ENCODE measurements at regions not wholly inside any gene's neighbourhood (a gene's known extent, or its start where the extent isn't known, plus 50 kb on each side); places are given as distances from the start of the nearest gene placed in this dataset.

DNA sequence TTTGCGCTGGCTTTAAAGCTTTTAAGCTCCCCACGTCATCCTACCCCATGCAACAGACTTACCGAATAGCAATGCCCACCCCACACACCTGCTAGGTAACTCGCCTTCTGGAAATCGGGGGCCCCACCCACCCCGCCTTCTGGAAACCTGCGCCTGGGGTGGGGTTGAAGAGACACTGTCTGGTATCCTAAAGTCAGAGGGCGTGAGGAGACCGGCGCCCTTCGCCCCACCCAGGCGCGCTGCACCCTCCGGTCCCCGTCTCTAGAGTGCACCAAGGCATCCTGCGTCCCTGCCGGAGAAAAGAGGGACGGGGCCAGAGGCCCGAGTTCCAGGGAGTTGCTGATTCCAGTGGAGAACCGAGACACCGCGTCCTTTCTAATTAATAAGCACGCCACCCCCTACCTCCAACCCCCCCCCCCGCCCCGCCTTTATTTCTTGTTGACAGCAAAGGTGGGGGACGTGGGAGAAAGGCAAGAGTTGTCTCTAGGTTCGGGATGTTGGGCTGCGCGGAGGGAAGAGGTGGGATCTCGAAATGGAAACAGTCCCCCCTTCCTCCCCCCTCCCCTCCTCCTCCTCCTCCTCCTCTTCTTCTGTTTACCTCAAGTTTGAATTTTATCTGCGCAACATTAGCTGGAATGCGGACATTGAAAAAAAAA, 220.9 kb upstream of the MKLN1 start:
- no peaks in the 10 kb centered on the region for H3K27me3 ChIP-seq (replicated peaks in 1 of 2; ENCODE audit: control insufficient read depth in 2 of 2, extremely low read depth in 1 of 2, insufficient read depth in 2 of 2, low read length in 1 of 2)
- no peaks in the 10 kb centered on the region for H3K9me3 ChIP-seq
- no peaks in the 10 kb centered on the region for H3K36me3 ChIP-seq (ENCODE audit: control insufficient read depth in 2 of 2, extremely low read depth in 1 of 2, insufficient read depth in 1 of 2, low read length in 1 of 2)
- peaks cover 36% of the 10 kb centered on the region for H3K36me3 Mint-ChIP-seq
- ChIA-PET POLR2A (interaction anchor here (0.5 to 2.8 kb wide), 28 partner anchors 10 to 308 kb away, joined by 3 to 28 read pairs (median 5); no protein-coding TSS in a partner anchor), CTCF (interaction anchor here (0.6 to 1.8 kb wide), 6 partner anchors 20 to 221 kb away, joined by 3 to 11 read pairs (median 5); partner anchors contain the start of gene MKLN1 (in 1 of the 2))
- peaks cover 17 to 50% of the 10 kb centered on the region in 2 experiments for H3K4me1 ChIP-seq (ENCODE audit: control insufficient read depth in 1 of 2, extremely low read depth in 1 of 2, insufficient read depth in 2 of 2, low read length in 2 of 2)
- H3K4me3 Mint-ChIP-seq, result peak overlapping the region; percentile 95 to 99 (median 98)
- H3K27ac ChIP-seq (ENCODE audit: low read length), result peak overlapping the region; percentile 91
- DNase-seq (peak in 34 of 35 experiments; percentile 33 to 81 (median 71)), ATAC-seq (replicated peaks in 1 of 4) (peak in 3 of 4 experiments; percentile 3 to 29 (median 6))
- peak overlapping the region; percentile 98 to 99 for H3K4me3 ChIP-seq (ENCODE audit: control insufficient read depth in 1 of 2, extremely low read depth in 1 of 2, low read length in 1 of 2)
- H3K9me3 Mint-ChIP-seq, result no peaks in the 10 kb centered on the region
- H3K27me3 Mint-ChIP-seq, result no peaks in the 10 kb centered on the region
- H3K4me1 Mint-ChIP-seq, result peaks cover 68 to 71% (median 68%) of the 10 kb centered on the region in 3 donors
- H3K27ac Mint-ChIP-seq, result peak overlapping the region; percentile 96 to 99
- WGBS (ENCODE audit: insufficient coverage), result 0% methylated on average over 17 of the region's 32 CpGs

DNA sequence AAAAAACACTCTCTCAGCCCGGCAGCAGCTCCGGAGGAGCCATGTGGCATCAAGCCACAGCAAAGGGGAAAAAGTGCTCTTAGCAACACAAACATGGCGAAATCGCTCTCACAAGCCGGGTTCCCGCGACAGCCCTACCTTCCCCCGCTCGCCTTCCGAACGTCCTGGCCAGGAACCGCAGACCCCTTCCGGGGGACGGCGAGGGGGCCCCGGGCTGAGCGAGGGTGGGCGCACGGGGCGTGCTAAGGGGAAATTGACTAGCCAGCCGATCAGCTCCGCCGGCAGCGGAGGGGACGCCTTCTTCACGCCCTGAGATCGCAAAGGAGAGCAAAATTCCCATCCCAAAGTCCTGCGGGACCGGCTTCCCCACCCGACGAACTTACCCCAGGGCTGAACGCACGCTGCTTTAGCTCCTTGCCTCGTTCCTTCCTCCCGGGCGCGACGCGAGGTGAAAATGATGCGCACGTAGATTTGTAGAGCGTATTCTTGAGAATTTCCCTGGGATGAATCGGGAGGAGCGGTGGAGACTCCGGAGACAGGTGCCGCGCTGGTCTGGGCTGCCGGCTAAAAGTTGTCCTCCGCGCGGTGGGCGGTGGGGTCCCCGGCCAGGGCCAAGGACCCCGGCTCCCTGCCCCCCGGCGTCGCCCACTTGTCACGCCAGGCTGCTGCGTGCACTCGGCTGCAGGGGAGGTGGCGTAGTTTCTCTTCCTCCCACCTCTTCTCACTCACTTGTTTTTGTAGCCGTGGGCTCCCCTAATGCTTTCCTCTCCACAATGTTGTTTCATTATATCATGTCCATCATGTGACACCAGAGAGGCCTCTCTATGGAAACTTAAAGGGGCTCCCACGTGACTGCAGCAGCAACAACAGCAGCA, 220.1 kb upstream of the MKLN1 start:
- H3K36me3 ChIP-seq (ENCODE audit: control insufficient read depth in 2 of 2, extremely low read depth in 1 of 2, insufficient read depth in 1 of 2, low read length in 1 of 2), result no peaks in the 10 kb centered on the region
- H3K4me3 Mint-ChIP-seq, result peak overlapping the region; percentile 95 to 99 (median 98)
- peak overlapping the region; percentile 98 to 99 for H3K4me3 ChIP-seq (ENCODE audit: control insufficient read depth in 1 of 2, extremely low read depth in 1 of 2, low read length in 1 of 2)
- ATAC-seq (replicated peaks in 1 of 4) (peak; percentile 40 to 59 (median 56)), DNase-seq (peak; percentile 39 to 90 (median 72))
- no peaks in the 10 kb centered on the region for H3K27me3 Mint-ChIP-seq
- H3K9me3 Mint-ChIP-seq, result no peaks in the 10 kb centered on the region
- CTCF ChIA-PET, result interaction anchor here in 1 of 2 donors (1.8 kb wide), 1 partner anchor 128 kb away, joined by 5 read pairs; no protein-coding TSS in a partner anchor
- H3K27me3 ChIP-seq (replicated peaks in 1 of 2; ENCODE audit: control insufficient read depth in 2 of 2, extremely low read depth in 1 of 2, insufficient read depth in 2 of 2, low read length in 1 of 2), result no peaks in the 10 kb centered on the region
- H3K4me1 ChIP-seq (ENCODE audit: control insufficient read depth in 1 of 2, extremely low read depth in 1 of 2, insufficient read depth in 2 of 2, low read length in 2 of 2), result peaks cover 17 to 49% of the 10 kb centered on the region in 2 experiments
- no peaks in the 10 kb centered on the region for H3K9me3 ChIP-seq
- H3K27ac Mint-ChIP-seq, result peak overlapping the region; percentile 96 to 99
- under 1% methylated on average over 49 of the region's 63 CpGs for WGBS (ENCODE audit: insufficient coverage)
- H3K36me3 Mint-ChIP-seq, result peaks cover 29% of the 10 kb centered on the region
- H3K4me1 Mint-ChIP-seq, result peaks cover 63 to 68% (median 68%) of the 10 kb centered on the region in 3 donors
- POLR2A ChIA-PET, result interaction anchor here in 1 of 2 donors (0.7 to 2.8 kb wide), 8 partner anchors 11 to 169 kb away, joined by 3 to 28 read pairs (median 10); no protein-coding TSS in a partner anchor
- H3K27ac ChIP-seq (ENCODE audit: low read length), result peak overlapping the region; percentile 91

DNA sequence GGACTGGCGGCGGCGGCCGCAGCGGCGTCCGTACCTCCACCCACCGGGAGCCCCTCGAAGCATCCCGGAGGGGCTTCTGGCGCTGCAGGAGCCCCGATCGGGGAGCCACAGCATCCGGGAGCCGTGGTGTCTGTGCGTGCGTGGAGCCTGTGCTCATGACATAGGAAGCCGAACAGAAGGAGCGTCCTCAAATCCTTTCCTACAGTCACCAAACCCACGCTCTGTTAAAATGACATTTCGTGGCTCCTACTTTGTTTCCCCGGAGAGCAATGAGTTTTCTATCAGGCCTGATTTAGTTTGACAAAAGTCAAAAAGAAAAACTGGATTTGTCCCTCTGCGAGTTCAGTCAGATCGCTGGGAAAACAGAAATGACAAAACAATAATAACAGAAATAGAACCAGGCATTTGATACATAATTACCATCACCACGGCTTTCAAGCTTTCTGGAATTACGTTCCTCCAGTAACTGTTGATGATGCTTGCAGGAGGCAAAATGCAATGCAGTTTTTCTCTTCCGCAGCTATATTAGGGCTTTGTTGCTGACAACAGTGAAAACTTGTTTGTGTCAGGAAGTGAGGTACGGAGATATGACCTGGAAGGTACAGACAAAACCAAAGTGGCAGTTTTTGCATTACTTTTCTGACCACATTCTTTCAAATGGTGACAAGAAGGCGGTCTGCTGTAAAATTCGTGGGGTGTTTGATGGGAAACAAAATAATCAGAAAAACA, 219.3 kb upstream of the MKLN1 start:
- H3K36me3 ChIP-seq (ENCODE audit: control insufficient read depth in 2 of 2, extremely low read depth in 1 of 2, insufficient read depth in 1 of 2, low read length in 1 of 2), result no peaks in the 10 kb centered on the region
- Mint-ChIP-seq H3K27me3 (no peaks in the 10 kb centered on the region), H3K36me3 (peaks cover 25% of the 10 kb centered on the region), H3K9me3 (no peaks in the 10 kb centered on the region), H3K4me1 (peaks cover 55 to 64% (median 63%) of the 10 kb centered on the region in 3 donors), H3K27ac (peak overlapping the region; percentile 96 to 99), H3K4me3 (peak overlapping the region; percentile 95 to 99 (median 98))
- peaks cover 17 to 43% of the 10 kb centered on the region in 2 experiments for H3K4me1 ChIP-seq (ENCODE audit: control insufficient read depth in 1 of 2, extremely low read depth in 1 of 2, insufficient read depth in 2 of 2, low read length in 2 of 2)
- WGBS (ENCODE audit: insufficient coverage), result under 1% methylated on average over 23 of the region's 30 CpGs
- ATAC-seq (replicated peaks in 1 of 4) (peak in 2 of 4 experiments; percentile 13 to 20), DNase-seq (peak in 25 of 35 experiments; percentile 28 to 85 (median 50))
- peak overlapping the region; percentile 91 for H3K27ac ChIP-seq (ENCODE audit: low read length)
- no peaks in the 10 kb centered on the region for H3K27me3 ChIP-seq (replicated peaks in 1 of 2; ENCODE audit: control insufficient read depth in 2 of 2, extremely low read depth in 1 of 2, insufficient read depth in 2 of 2, low read length in 1 of 2)
- H3K4me3 ChIP-seq (ENCODE audit: control insufficient read depth in 1 of 2, extremely low read depth in 1 of 2, low read length in 1 of 2), result peak overlapping the region; percentile 98 to 99
- POLR2A ChIA-PET, result interaction anchor here (0.5 to 2.4 kb wide), 14 partner anchors 9 to 266 kb away, joined by 3 to 16 read pairs (median 4); no protein-coding TSS in a partner anchor
- no peaks in the 10 kb centered on the region for H3K9me3 ChIP-seq
- CTCF ChIA-PET, result interaction anchor here (0.5 to 1.2 kb wide), 2 partner anchors 38 to 211 kb away, joined by 3 to 4 read pairs; no protein-coding TSS in a partner anchor

DNA sequence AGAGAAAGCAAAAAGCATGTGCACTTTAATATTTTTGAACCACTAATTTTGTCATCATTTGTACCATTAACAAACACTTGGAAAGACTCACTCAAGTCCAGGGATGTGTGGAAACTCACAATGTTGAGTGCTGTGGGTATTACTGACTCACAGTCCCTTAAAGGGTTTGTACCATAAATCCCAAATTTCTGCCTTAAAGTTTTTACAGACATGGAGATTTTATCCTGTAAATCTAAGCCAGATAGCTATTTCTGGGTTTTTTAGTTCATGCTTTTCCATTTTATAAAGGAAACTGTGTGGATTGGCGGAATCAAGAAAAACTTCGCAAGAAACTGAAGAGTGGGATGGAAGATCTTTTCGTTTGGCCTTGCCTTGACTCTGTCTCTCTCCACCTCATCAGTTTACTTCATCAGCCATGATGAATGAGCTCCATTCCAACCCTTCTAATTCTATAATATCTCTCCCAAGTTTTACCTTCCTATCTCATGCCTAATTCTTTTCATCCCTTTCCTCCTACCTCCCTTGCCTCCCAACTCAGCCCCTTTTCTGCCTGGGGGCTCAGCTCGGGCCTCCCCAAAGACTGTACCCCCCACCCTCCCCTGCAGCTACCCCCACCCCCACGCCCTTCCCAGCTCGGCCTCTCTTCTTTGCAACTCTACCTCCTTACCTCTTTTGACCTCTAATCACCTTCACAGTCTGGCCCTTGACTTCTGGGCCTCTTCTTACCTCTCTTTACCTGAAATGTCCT, 218.5 kb upstream of the MKLN1 start:
- DNase-seq (peak in 2 of 35 experiments; percentile 13 to 20), ATAC-seq (replicated peaks in 1 of 4) (no peak)
- WGBS (ENCODE audit: insufficient coverage), result 48% methylated on average over 2 of the region's 6 CpGs
- H3K4me1 ChIP-seq (ENCODE audit: control insufficient read depth in 1 of 2, extremely low read depth in 1 of 2, insufficient read depth in 2 of 2, low read length in 2 of 2), result peaks cover 17 to 37% of the 10 kb centered on the region in 2 experiments
- CTCF ChIA-PET, result interaction anchor here (0.5 to 1.2 kb wide), 4 partner anchors 39 to 216 kb away, joined by 3 to 4 read pairs (median 3); no protein-coding TSS in a partner anchor
- Mint-ChIP-seq H3K27ac (peak overlapping the region; percentile 96 to 99), H3K4me1 (peaks cover 47 to 56% (median 55%) of the 10 kb centered on the region in 3 donors), H3K9me3 (no peaks in the 10 kb centered on the region), H3K27me3 (no peaks in the 10 kb centered on the region), H3K4me3 (peak overlapping the region; percentile 95 to 99 (median 98)), H3K36me3 (peaks cover 19% of the 10 kb centered on the region)
- peak overlapping the region; percentile 36 to 99 for H3K4me3 ChIP-seq (ENCODE audit: control insufficient read depth in 1 of 2, extremely low read depth in 1 of 2, low read length in 1 of 2)
- peak overlapping the region; percentile 91 for H3K27ac ChIP-seq (ENCODE audit: low read length)
- H3K9me3 ChIP-seq, result no peaks in the 10 kb centered on the region
- no peaks in the 10 kb centered on the region for H3K27me3 ChIP-seq (replicated peaks in 1 of 2; ENCODE audit: control insufficient read depth in 2 of 2, extremely low read depth in 1 of 2, insufficient read depth in 2 of 2, low read length in 1 of 2)
- POLR2A ChIA-PET, result interaction anchor here (0.5 to 2.4 kb wide), 21 partner anchors 10 to 226 kb away, joined by 3 to 16 read pairs (median 4); no protein-coding TSS in a partner anchor
- no peaks in the 10 kb centered on the region for H3K36me3 ChIP-seq (ENCODE audit: control insufficient read depth in 2 of 2, extremely low read depth in 1 of 2, insufficient read depth in 1 of 2, low read length in 1 of 2)

DNA sequence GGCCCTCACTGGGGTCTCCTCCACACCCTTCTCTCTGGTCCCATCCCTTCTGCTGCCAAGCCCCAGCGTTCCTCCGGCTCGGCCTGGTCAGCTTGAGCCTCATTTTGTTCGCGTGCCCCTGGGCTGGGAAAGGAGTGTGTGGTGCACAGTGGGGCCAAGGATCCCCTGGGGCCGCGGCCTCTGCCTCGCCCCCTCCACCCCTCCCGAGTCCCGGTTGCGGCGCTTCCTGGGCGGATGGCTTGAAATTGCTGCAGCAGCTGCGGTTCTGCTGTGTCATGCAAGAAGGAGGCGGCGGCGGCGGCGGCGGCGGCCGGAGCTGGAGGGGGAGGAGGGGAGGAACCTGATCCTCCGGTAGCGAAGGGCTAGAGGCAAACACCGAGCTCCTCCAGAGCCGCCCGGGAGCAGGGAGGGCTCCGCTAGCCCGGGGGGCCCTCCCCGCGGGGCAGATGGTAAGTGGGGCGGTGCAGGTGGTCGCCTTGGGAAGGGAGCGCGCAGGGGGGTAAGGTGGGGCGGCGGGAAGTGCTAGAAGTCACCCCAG, 217.8 kb upstream of the MKLN1 start:
- Mint-ChIP-seq H3K4me1 (peaks cover 40 to 50% (median 49%) of the 10 kb centered on the region in 3 donors), H3K27me3 (no peaks in the 10 kb centered on the region), H3K36me3 (peaks cover 12% of the 10 kb centered on the region), H3K4me3 (peak overlapping the region; percentile 95 to 99 (median 98)), H3K9me3 (no peaks in the 10 kb centered on the region), H3K27ac (peak overlapping the region; percentile 96 to 99)
- Histone ChIP-seq H3K9me3 (no peaks in the 10 kb centered on the region), H3K27ac (ENCODE audit: low read length) (peak overlapping the region; percentile 91), H3K27me3 (replicated peaks in 1 of 2; ENCODE audit: control insufficient read depth in 2 of 2, extremely low read depth in 1 of 2, insufficient read depth in 2 of 2, low read length in 1 of 2) (no peaks in the 10 kb centered on the region), H3K4me1 (ENCODE audit: control insufficient read depth in 1 of 2, extremely low read depth in 1 of 2, insufficient read depth in 2 of 2, low read length in 2 of 2) (peaks cover 17 to 33% of the 10 kb centered on the region in 2 experiments), H3K36me3 (ENCODE audit: control insufficient read depth in 2 of 2, extremely low read depth in 1 of 2, insufficient read depth in 1 of 2, low read length in 1 of 2) (no peaks in the 10 kb centered on the region), H3K4me3 (ENCODE audit: control insufficient read depth in 1 of 2, extremely low read depth in 1 of 2, low read length in 1 of 2) (peak overlapping the region; percentile 36 to 50)
- DNase-seq (peak; percentile 54 to 85 (median 68)), ATAC-seq (replicated peaks in 1 of 4) (peak in 3 of 4 experiments; percentile 3 to 18 (median 16))
- POLR2A ChIA-PET, result interaction anchor here (0.5 to 2.4 kb wide), 13 partner anchors 10 to 223 kb away, joined by 3 to 16 read pairs (median 5); no protein-coding TSS in a partner anchor
- CTCF ChIA-PET, result interaction anchor here (0.6 to 1.2 kb wide), 4 partner anchors 79 to 217 kb away, joined by 3 read pairs; no protein-coding TSS in a partner anchor
- WGBS (ENCODE audit: insufficient coverage), result 2% methylated on average over 15 of the region's 37 CpGs

All from T-cell (primary cell).